ENCODE measurements at regions not wholly inside any gene's neighbourhood (a gene's known extent, or its start where the extent isn't known, plus 50 kb on each side); places are given as distances from the start of the nearest gene placed in this dataset.

- ChIA-PET CTCF (no interaction called here), POLR2A (no interaction called here)
- Mint-ChIP-seq H3K4me3 (no peak overlapping the region), H3K4me1 (no peaks in the 10 kb centered on the region), H3K36me3 (ENCODE audit: low read depth) (no peaks in the 10 kb centered on the region), H3K27ac (no peak overlapping the region), H3K27me3 (no peaks in the 10 kb centered on the region), H3K9me3 (no peaks in the 10 kb centered on the region)
- no peak for DNase-seq
Observed at GRCh38 chr15:77746254-77747174, 113.8 kb upstream of the LINGO1 start.

GRCh38 chr15:77744398-77744797 lies 111.7 kb upstream of the LINGO1 start:
- H3K27me3 Mint-ChIP-seq, result peaks cover 3% of the 10 kb centered on the region
- ChIA-PET CTCF (no interaction called here), POLR2A (no interaction called here)
- no peaks in the 10 kb centered on the region for H3K4me1 Mint-ChIP-seq
- H3K27ac Mint-ChIP-seq, result no peak overlapping the region
- H3K4me3 Mint-ChIP-seq, result no peak overlapping the region
- H3K9me3 Mint-ChIP-seq, result no peaks in the 10 kb centered on the region
- DNase-seq, result no peak
- no peaks in the 10 kb centered on the region for H3K36me3 Mint-ChIP-seq (ENCODE audit: low read depth)

GRCh38 chr15:77742570-77742969 lies 109.9 kb upstream of the LINGO1 start:
- Mint-ChIP-seq H3K27me3 (peaks cover 15% of the 10 kb centered on the region), H3K4me1 (no peaks in the 10 kb centered on the region), H3K27ac (no peak overlapping the region), H3K9me3 (no peaks in the 10 kb centered on the region), H3K4me3 (no peak overlapping the region), H3K36me3 (ENCODE audit: low read depth) (no peaks in the 10 kb centered on the region)
- ChIA-PET CTCF (no interaction called here), POLR2A (no interaction called here)
- DNase-seq, result no peak

- Mint-ChIP-seq H3K4me1 (no peaks in the 10 kb centered on the region), H3K9me3 (no peaks in the 10 kb centered on the region), H3K27me3 (peaks cover 18% of the 10 kb centered on the region), H3K4me3 (no peak overlapping the region), H3K27ac (no peak overlapping the region), H3K36me3 (ENCODE audit: low read depth) (no peaks in the 10 kb centered on the region)
- ChIA-PET CTCF (no interaction called here), POLR2A (no interaction called here)
- DNase-seq, result no peak
Observed at GRCh38 chr15:77742127-77742526, 109.4 kb upstream of the LINGO1 start.

- CTCF ChIA-PET, result no interaction called here
- no peak overlapping the region for H3K27ac Mint-ChIP-seq
- H3K36me3 Mint-ChIP-seq (ENCODE audit: low read depth), result no peaks in the 10 kb centered on the region
- POLR2A ChIA-PET, result no interaction called here
- no peaks in the 10 kb centered on the region for H3K9me3 Mint-ChIP-seq
- no peak overlapping the region for H3K4me3 Mint-ChIP-seq
- no peaks in the 10 kb centered on the region for H3K4me1 Mint-ChIP-seq
- H3K27me3 Mint-ChIP-seq, result peaks cover 25% of the 10 kb centered on the region
- DNase-seq, result no peak
Observed at GRCh38 chr15:77741106-77741505, 108.4 kb upstream of the LINGO1 start.

GRCh38 chr15:77739591-77740378 lies 107.1 kb upstream of the LINGO1 start:
- Mint-ChIP-seq H3K27me3 (peaks cover 29% of the 10 kb centered on the region), H3K4me1 (no peaks in the 10 kb centered on the region), H3K4me3 (no peak overlapping the region), H3K9me3 (no peaks in the 10 kb centered on the region), H3K36me3 (ENCODE audit: low read depth) (no peaks in the 10 kb centered on the region), H3K27ac (no peak overlapping the region)
- ChIA-PET POLR2A (no interaction called here), CTCF (no interaction called here)
- DNase-seq, result no peak

GRCh38 chr15:77738441-77739302 lies 106.0 kb upstream of the LINGO1 start:
- no peaks in the 10 kb centered on the region for H3K36me3 Mint-ChIP-seq (ENCODE audit: low read depth)
- H3K4me3 Mint-ChIP-seq, result no peak overlapping the region
- POLR2A ChIA-PET, result no interaction called here
- CTCF ChIA-PET, result no interaction called here
- no peaks in the 10 kb centered on the region for H3K9me3 Mint-ChIP-seq
- peaks cover 29% of the 10 kb centered on the region for H3K27me3 Mint-ChIP-seq
- H3K4me1 Mint-ChIP-seq, result no peaks in the 10 kb centered on the region
- H3K27ac Mint-ChIP-seq, result no peak overlapping the region
- DNase-seq, result no peak

- ChIA-PET CTCF (no interaction called here), POLR2A (no interaction called here)
- H3K4me1 Mint-ChIP-seq, result no peaks in the 10 kb centered on the region
- H3K27ac Mint-ChIP-seq, result no peak overlapping the region
- H3K9me3 Mint-ChIP-seq, result no peaks in the 10 kb centered on the region
- H3K4me3 Mint-ChIP-seq, result no peak overlapping the region
- DNase-seq, result no peak
- no peaks in the 10 kb centered on the region for H3K36me3 Mint-ChIP-seq (ENCODE audit: low read depth)
- peaks cover 29% of the 10 kb centered on the region for H3K27me3 Mint-ChIP-seq
Observed at GRCh38 chr15:77738038-77738370, 105.3 kb upstream of the LINGO1 start.

GRCh38 chr15:77737238-77738037 lies 104.7 kb upstream of the LINGO1 start:
- Mint-ChIP-seq H3K9me3 (no peaks in the 10 kb centered on the region), H3K27me3 (peaks cover 29% of the 10 kb centered on the region), H3K4me1 (no peaks in the 10 kb centered on the region), H3K4me3 (no peak overlapping the region), H3K36me3 (ENCODE audit: low read depth) (no peaks in the 10 kb centered on the region), H3K27ac (no peak overlapping the region)
- no peak for DNase-seq
- ChIA-PET POLR2A (no interaction called here), CTCF (no interaction called here)

- H3K36me3 Mint-ChIP-seq (ENCODE audit: low read depth), result no peaks in the 10 kb centered on the region
- no peak overlapping the region for H3K27ac Mint-ChIP-seq
- peaks cover 26% of the 10 kb centered on the region for H3K27me3 Mint-ChIP-seq
- H3K4me1 Mint-ChIP-seq, result no peaks in the 10 kb centered on the region
- CTCF ChIA-PET, result no interaction called here
- no peak for DNase-seq
- no peaks in the 10 kb centered on the region for H3K9me3 Mint-ChIP-seq
- POLR2A ChIA-PET, result no interaction called here
- no peak overlapping the region for H3K4me3 Mint-ChIP-seq
Observed at GRCh38 chr15:77734306-77734705, 101.6 kb upstream of the LINGO1 start.

GRCh38 chr15:77733579-77734300 lies 101.0 kb upstream of the LINGO1 start:
- H3K4me3 Mint-ChIP-seq, result no peak overlapping the region
- peaks cover 26% of the 10 kb centered on the region for H3K27me3 Mint-ChIP-seq
- H3K36me3 Mint-ChIP-seq (ENCODE audit: low read depth), result no peaks in the 10 kb centered on the region
- H3K27ac Mint-ChIP-seq, result no peak overlapping the region
- ChIA-PET POLR2A (no interaction called here), CTCF (no interaction called here)
- H3K4me1 Mint-ChIP-seq, result no peaks in the 10 kb centered on the region
- DNase-seq, result no peak
- no peaks in the 10 kb centered on the region for H3K9me3 Mint-ChIP-seq

- DNase-seq, result no peak
- POLR2A ChIA-PET, result no interaction called here
- H3K27ac Mint-ChIP-seq, result no peak overlapping the region
- no peaks in the 10 kb centered on the region for H3K36me3 Mint-ChIP-seq (ENCODE audit: low read depth)
- peaks cover 17% of the 10 kb centered on the region for H3K27me3 Mint-ChIP-seq
- no peaks in the 10 kb centered on the region for H3K4me1 Mint-ChIP-seq
- H3K9me3 Mint-ChIP-seq, result no peaks in the 10 kb centered on the region
- H3K4me3 Mint-ChIP-seq, result no peak overlapping the region
- CTCF ChIA-PET, result no interaction called here
Observed at GRCh38 chr15:77732514-77733335, 100.0 kb upstream of the LINGO1 start.
